ENCODE measurements at regions not wholly inside any gene's neighbourhood (a gene's known extent, or its start where the extent isn't known, plus 50 kb on each side); places are given as distances from the start of the nearest gene placed in this dataset.

GRCh38 chrX:138073626-138074025 lies 507.7 kb downstream of the ZIC3 start:
- Histone ChIP-seq H3K36me3 (ENCODE audit: control insufficient read depth, insufficient read depth, low read length) (no peaks in the 10 kb centered on the region), H3K4me2 (ENCODE audit: insufficient read depth, low read length) (no peak overlapping the region), H2AFZ (ENCODE audit: low read depth, low read length) (no peak overlapping the region), H3K27me3 (ENCODE audit: control insufficient read depth in 2 of 2, insufficient read depth in 2 of 2, low read length in 2 of 2) (no peaks in the 10 kb centered on the region), H3K4me1 (replicated peaks in 1 of 2; ENCODE audit: control insufficient read depth in 2 of 2, insufficient read depth in 2 of 2, low read length in 2 of 2) (no peaks in the 10 kb centered on the region), H4K20me1 (replicated peaks; ENCODE audit: control insufficient read depth, insufficient read depth, low read length) (no peaks in the 10 kb centered on the region), H3K9ac (ENCODE audit: insufficient read depth in 1 of 2, low read depth in 2 of 2, low read length in 2 of 2) (no peak overlapping the region), H3K79me2 (ENCODE audit: control insufficient read depth, insufficient read depth, low read length) (no peaks in the 10 kb centered on the region), H3K27ac (ENCODE audit: extremely low read depth, low read depth, low read length) (no peak overlapping the region), H3K4me3 (no peak overlapping the region), H3K9me3 (replicated peaks; ENCODE audit: control insufficient read depth, insufficient read depth, low read depth, low read length) (no peaks in the 10 kb centered on the region), H3K9me1 (ENCODE audit: control insufficient read depth, insufficient read depth, low read length) (no peaks in the 10 kb centered on the region)
- WGBS (ENCODE audit: insufficient coverage, low coverage, missing lambda C conversion rate) = 2% methylated on average over 8 of the region's 15 CpGs
- FAIRE-seq (no peak), DNase-seq (ENCODE audit: extremely low read depth in 1 of 4, low spot score in 3 of 4) (no peak), ATAC-seq (no peak)
- POLR2A ChIA-PET = no interaction called here
- TF ChIP-seq RNF2 (IDR thresholded peaks at IDR 0.05) = no peak
- no peak for TF ChIP-seq CBFA2T2 (conservative IDR thresholded peaks at IDR 0.05)
- no peak for TF ChIP-seq HDAC8 (tag; IDR thresholded peaks at IDR 0.05)
- no peak for TF ChIP-seq ZNF232 (CRISPR knock-in tag; IDR thresholded peaks at IDR 0.05)
- no peak for TF ChIP-seq DACH1 (IDR thresholded peaks at IDR 0.05; ENCODE audit: partially characterized antibody)
- no peak for TF ChIP-seq ZEB2 (IDR thresholded peaks at IDR 0.05)
- BruUV-seq (replicated peaks) = no TSS peak
- intact Hi-C loops (cut with micrococcal nuclease) (no loop called here), in situ Hi-C loops (cut with MboI) (no loop called here)
- CTCF ChIA-PET (ENCODE audit: low intra/inter-chr PET ratio) = no interaction called here

- Histone ChIP-seq H3K4me3 (no peak overlapping the region), H3K79me2 (ENCODE audit: control insufficient read depth, insufficient read depth, low read length) (no peaks in the 10 kb centered on the region), H3K4me1 (replicated peaks in 1 of 2; ENCODE audit: control insufficient read depth in 2 of 2, insufficient read depth in 2 of 2, low read length in 2 of 2) (no peaks in the 10 kb centered on the region), H3K9me1 (ENCODE audit: control insufficient read depth, insufficient read depth, low read length) (no peaks in the 10 kb centered on the region), H3K9me3 (replicated peaks; ENCODE audit: control insufficient read depth, insufficient read depth, low read depth, low read length) (no peaks in the 10 kb centered on the region), H4K20me1 (replicated peaks; ENCODE audit: control insufficient read depth, insufficient read depth, low read length) (no peaks in the 10 kb centered on the region), H3K27me3 (ENCODE audit: control insufficient read depth in 2 of 2, insufficient read depth in 2 of 2, low read length in 2 of 2) (no peaks in the 10 kb centered on the region), H3K27ac (ENCODE audit: extremely low read depth, low read depth, low read length) (no peak overlapping the region), H3K9ac (ENCODE audit: insufficient read depth in 1 of 2, low read depth in 2 of 2, low read length in 2 of 2) (no peak overlapping the region), H3K36me3 (ENCODE audit: control insufficient read depth, insufficient read depth, low read length) (no peaks in the 10 kb centered on the region), H3K4me2 (ENCODE audit: insufficient read depth, low read length) (no peak overlapping the region), H2AFZ (ENCODE audit: low read depth, low read length) (no peak overlapping the region)
- no peak for FAIRE-seq
- intact Hi-C loops (cut with micrococcal nuclease) = no loop called here
- in situ Hi-C loops (cut with MboI) = no loop called here
- 0% methylated on average over 2 of the region's 2 CpGs for WGBS (ENCODE audit: insufficient coverage, low coverage, missing lambda C conversion rate)
- ATAC-seq = no peak
- ChIA-PET CTCF (ENCODE audit: low intra/inter-chr PET ratio) (no interaction called here), POLR2A (no interaction called here)
- BruUV-seq (replicated peaks) = no TSS peak
- no peak for DNase-seq (ENCODE audit: extremely low read depth in 1 of 4, low spot score in 3 of 4)
- no peak for TF ChIP-seq ZNF592 (IDR thresholded peaks at IDR 0.05)
- TF ChIP-seq SRF (CRISPR knock-in tag; IDR thresholded peaks at IDR 0.05) = no peak
- no peak for TF ChIP-seq MTA3 (IDR thresholded peaks at IDR 0.05; ENCODE audit: borderline replicate concordance)
- no peak for TF ChIP-seq CCAR2 (IDR thresholded peaks at IDR 0.05; ENCODE audit: low read depth, low read length)
- no peak for TF ChIP-seq ZNF274 (IDR thresholded peaks at IDR 0.05; ENCODE audit: borderline replicate concordance, low read depth, low read length)
- no peak for TF ChIP-seq JUNB (CRISPR knock-in tag; conservative IDR thresholded peaks at IDR 0.05)
- no peak for TF ChIP-seq ZBTB34 (CRISPR knock-in tag; IDR thresholded peaks at IDR 0.05)
- no peak for TF ChIP-seq NR1H2 (CRISPR knock-in tag; IDR thresholded peaks at IDR 0.05)
Observed at GRCh38 chrX:138082251-138082650, 516.3 kb downstream of the ZIC3 start.

Measured in K562 (cell line).